Ishikawa (cell line): ENCODE measurements at regions not wholly inside any gene's neighbourhood (a gene's known extent, or its start where the extent isn't known, plus 50 kb on each side); places are given as distances from the start of the nearest gene placed in this dataset.

Experiments
- CEBPB ChIP-seq: IDR thresholded peaks from 2 replicates; pipeline ENCODE4 v1.6.1; 2012
- CREB1 ChIP-seq: IDR thresholded peaks from 2 replicates; pipeline ENCODE4 v1.6.1; 2012; ENCODE audit warnings: low read depth
- EP300 ChIP-seq: IDR thresholded peaks from 2 replicates; pipeline ENCODE4 v1.6.1; 2012; ENCODE audit warnings: borderline replicate concordance
- NFIC ChIP-seq: IDR thresholded peaks from 2 replicates; pipeline ENCODE4 v1.6.1; 2012
- RAD21 ChIP-seq: IDR thresholded peaks from 2 replicates; pipeline ENCODE4 v1.6.1; 2012; ENCODE audit warnings: low read depth
- TAF1 ChIP-seq: IDR thresholded peaks from 2 replicates; pipeline ENCODE4 v1.6.1; 2012; ENCODE audit warnings: low read depth, mild to moderate bottlenecking
- TCF12 ChIP-seq: IDR thresholded peaks from 2 replicates; pipeline ENCODE4 v1.6.1; 2012; ENCODE audit warnings: low read depth
- TEAD4 ChIP-seq: IDR thresholded peaks from 2 replicates; pipeline ENCODE4 v1.6.1; 2012
- YY1 ChIP-seq: IDR thresholded peaks from 2 replicates; pipeline ENCODE4 v1.6.1; 2012; ENCODE audit warnings: low read depth
- TF ChIP-seq, protein P1 (sequence below): IDR thresholded peaks from 2 replicates; pipeline ENCODE4 v1.6.1; 2012
- TF ChIP-seq, protein P2 (sequence below): IDR thresholded peaks from 2 replicates; pipeline ENCODE4 v1.6.1; 2012; ENCODE audit warnings: low read depth, mild to moderate bottlenecking
- TF ChIP-seq, protein P3 (sequence below): IDR thresholded peaks from 2 replicates; pipeline ENCODE4 v1.6.1; 2012

DNA sequence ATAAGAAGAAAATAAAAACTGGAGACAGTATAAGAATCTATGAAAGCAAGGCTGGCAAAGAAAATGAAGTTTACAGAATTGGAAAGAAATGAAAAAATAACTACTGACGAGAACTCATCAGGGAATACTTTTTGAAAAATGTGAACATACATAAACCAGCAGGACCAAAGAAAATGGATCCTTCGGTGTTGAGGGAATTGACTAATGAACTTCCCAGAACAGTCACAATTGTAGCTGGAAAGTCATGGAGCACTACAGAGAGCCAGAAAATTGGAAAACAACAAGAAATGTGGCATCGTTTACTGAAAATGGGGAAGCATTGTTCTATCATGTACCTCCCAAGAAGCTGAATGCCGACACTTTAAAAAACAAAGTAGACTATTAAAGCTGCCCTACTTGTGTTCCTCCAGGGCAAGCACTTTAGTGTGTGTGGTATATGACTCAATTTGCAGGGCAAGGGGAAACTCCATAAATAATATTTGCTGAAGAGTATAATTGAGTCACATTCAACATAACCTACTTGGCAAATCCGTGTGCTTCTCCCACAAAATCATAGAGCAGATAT lies 1221.6 kb upstream of the NRXN1 start:
- no peak for TF ChIP-seq TEAD4
- TF ChIP-seq RAD21 = no peak
- no peak for TF ChIP-seq EP300
- no peak for TF ChIP-seq CEBPB
- TF ChIP-seq TCF12 = no peak
- TF ChIP-seq NFIC = no peak
- TF ChIP-seq, protein P1, sequence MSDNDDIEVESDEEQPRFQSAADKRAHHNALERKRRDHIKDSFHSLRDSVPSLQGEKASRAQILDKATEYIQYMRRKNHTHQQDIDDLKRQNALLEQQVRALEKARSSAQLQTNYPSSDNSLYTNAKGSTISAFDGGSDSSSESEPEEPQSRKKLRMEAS = no peak
- TF ChIP-seq, protein P2, sequence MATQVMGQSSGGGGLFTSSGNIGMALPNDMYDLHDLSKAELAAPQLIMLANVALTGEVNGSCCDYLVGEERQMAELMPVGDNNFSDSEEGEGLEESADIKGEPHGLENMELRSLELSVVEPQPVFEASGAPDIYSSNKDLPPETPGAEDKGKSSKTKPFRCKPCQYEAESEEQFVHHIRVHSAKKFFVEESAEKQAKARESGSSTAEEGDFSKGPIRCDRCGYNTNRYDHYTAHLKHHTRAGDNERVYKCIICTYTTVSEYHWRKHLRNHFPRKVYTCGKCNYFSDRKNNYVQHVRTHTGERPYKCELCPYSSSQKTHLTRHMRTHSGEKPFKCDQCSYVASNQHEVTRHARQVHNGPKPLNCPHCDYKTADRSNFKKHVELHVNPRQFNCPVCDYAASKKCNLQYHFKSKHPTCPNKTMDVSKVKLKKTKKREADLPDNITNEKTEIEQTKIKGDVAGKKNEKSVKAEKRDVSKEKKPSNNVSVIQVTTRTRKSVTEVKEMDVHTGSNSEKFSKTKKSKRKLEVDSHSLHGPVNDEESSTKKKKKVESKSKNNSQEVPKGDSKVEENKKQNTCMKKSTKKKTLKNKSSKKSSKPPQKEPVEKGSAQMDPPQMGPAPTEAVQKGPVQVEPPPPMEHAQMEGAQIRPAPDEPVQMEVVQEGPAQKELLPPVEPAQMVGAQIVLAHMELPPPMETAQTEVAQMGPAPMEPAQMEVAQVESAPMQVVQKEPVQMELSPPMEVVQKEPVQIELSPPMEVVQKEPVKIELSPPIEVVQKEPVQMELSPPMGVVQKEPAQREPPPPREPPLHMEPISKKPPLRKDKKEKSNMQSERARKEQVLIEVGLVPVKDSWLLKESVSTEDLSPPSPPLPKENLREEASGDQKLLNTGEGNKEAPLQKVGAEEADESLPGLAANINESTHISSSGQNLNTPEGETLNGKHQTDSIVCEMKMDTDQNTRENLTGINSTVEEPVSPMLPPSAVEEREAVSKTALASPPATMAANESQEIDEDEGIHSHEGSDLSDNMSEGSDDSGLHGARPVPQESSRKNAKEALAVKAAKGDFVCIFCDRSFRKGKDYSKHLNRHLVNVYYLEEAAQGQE = no peak
- TF ChIP-seq, protein P3, sequence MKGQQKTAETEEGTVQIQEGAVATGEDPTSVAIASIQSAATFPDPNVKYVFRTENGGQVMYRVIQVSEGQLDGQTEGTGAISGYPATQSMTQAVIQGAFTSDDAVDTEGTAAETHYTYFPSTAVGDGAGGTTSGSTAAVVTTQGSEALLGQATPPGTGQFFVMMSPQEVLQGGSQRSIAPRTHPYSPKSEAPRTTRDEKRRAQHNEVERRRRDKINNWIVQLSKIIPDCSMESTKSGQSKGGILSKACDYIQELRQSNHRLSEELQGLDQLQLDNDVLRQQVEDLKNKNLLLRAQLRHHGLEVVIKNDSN = no peak
- TF ChIP-seq YY1 = no peak
- no peak for TF ChIP-seq CREB1
- TF ChIP-seq TAF1 = no peak
